ENCODE measurements at regions not wholly inside any gene's neighbourhood (a gene's known extent, or its start where the extent isn't known, plus 50 kb on each side); places are given as distances from the start of the nearest gene placed in this dataset.
A peak's percentile ranks its signal among the peaks of the same experiment; 100 is the strongest.

GRCh38 chr2:9752441-9753275 is 90.6 kb upstream of the TAF1B start:
- intact Hi-C loops (cut with DNase I) = no loop called here
- no peak for DNase-seq

- peak in 5 of 42 donors; percentile 25 to 48 (median 40) for DNase-seq
- intact Hi-C loops (cut with DNase I) = no loop called here
Measured at GRCh38 chr2:9753276-9753600, 90.0 kb upstream of the TAF1B start.

GRCh38 chr2:9753665-9754531 is 89.4 kb upstream of the TAF1B start:
- intact Hi-C loops (cut with DNase I) = no loop called here
- no peak for DNase-seq

- intact Hi-C loops (cut with DNase I) = no loop called here
Measured at GRCh38 chr2:9754532-9754887, 88.8 kb upstream of the TAF1B start.

GRCh38 chr2:9755008-9755407 is 88.3 kb upstream of the TAF1B start:
- no peak for DNase-seq
- intact Hi-C loops (cut with DNase I) = no loop called here

More at GRCh38 chr2:9754532-9754887, 88.8 kb upstream of the TAF1B start:
- no peak for DNase-seq

GRCh38 chr2:9755638-9756037 is 87.6 kb upstream of the TAF1B start:
- intact Hi-C loops (cut with DNase I) = no loop called here

GRCh38 chr2:9756692-9757250 is 86.5 kb upstream of the TAF1B start:
- no peak for DNase-seq
- intact Hi-C loops (cut with DNase I) = no loop called here

More at GRCh38 chr2:9755638-9756037, 87.6 kb upstream of the TAF1B start:
- DNase-seq = no peak

- peak in 41 of 42 donors; percentile 18 to 84 (median 60) for DNase-seq
- intact Hi-C loops (cut with DNase I) = no loop called here
Measured at GRCh38 chr2:9757501-9758264, 85.6 kb upstream of the TAF1B start.

- intact Hi-C loops (cut with DNase I) = no loop called here
- peak in 1 of 42 donors; percentile 41 for DNase-seq
Measured at GRCh38 chr2:9758741-9759140, 84.5 kb upstream of the TAF1B start.

GRCh38 chr2:9760069-9760901 is 83.0 kb upstream of the TAF1B start:
- peak in 24 of 42 donors; percentile 35 to 78 (median 56) for DNase-seq
- intact Hi-C loops (cut with DNase I) = no loop called here

- intact Hi-C loops (cut with DNase I) = no loop called here
- no peak for DNase-seq
Measured at GRCh38 chr2:9760902-9761228, 82.4 kb upstream of the TAF1B start.

GRCh38 chr2:9761577-9761976 is 81.7 kb upstream of the TAF1B start:
- intact Hi-C loops (cut with DNase I) = no loop called here
- DNase-seq = peak in 36 of 42 donors; percentile 32 to 85 (median 60)

- no peak for DNase-seq
- intact Hi-C loops (cut with DNase I) = no loop called here
Measured at GRCh38 chr2:9762164-9762563, 81.1 kb upstream of the TAF1B start.

- intact Hi-C loops (cut with DNase I) = no loop called here
- no peak for DNase-seq
Measured at GRCh38 chr2:9762941-9763340, 80.3 kb upstream of the TAF1B start.

- no peak for DNase-seq
- intact Hi-C loops (cut with DNase I) = no loop called here
Measured at GRCh38 chr2:9763356-9764152, 79.7 kb upstream of the TAF1B start.

GRCh38 chr2:9764153-9764778 is 79.0 kb upstream of the TAF1B start:
- intact Hi-C loops (cut with DNase I) = no loop called here
- DNase-seq = no peak

All from head of caudate nucleus (tissue), 42 donors.